ENCODE measurements at regions not wholly inside any gene's neighbourhood (a gene's known extent, or its start where the extent isn't known, plus 50 kb on each side); places are given as distances from the start of the nearest gene placed in this dataset.

DNA sequence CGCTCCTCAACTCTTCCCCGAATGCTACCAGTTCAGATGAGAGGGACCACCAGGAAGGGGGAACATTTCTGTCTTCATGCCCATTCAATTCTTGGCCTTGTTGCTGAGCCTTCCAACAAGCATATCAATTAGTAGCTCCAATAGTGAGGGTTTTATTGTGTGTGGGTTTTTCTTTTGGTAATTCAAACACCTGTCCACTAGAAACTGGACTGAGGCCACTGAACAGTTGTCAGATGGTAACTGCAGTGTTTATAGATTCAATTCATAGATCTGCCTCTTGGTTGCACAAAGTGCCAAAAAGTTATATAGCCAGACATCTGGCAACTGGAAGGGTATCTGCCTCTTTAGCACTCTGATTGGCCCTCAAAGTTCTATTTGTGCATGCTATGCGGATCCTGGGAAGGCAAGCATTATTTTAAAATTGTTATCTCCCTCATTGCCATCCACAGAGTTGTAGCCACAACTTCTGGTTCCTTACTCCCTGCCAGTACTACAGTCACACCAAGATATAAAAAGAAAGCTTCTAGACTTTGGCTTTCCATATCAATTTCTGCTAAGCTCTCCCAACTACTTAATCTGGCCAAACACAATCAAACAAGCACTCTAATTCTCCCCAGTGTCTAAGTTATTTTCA is 83.3 kb upstream of the ZNF521 start:
- Histone ChIP-seq H3K4me3 (ENCODE audit: low read length) (no peak overlapping the region), H2AFZ (ENCODE audit: low read depth, low read length) (no peak overlapping the region), H4K20me1 (ENCODE audit: insufficient read depth, low read length) (no peaks in the 10 kb centered on the region), H3K4me2 (ENCODE audit: low read length) (no peak overlapping the region), H3K4me1 (ENCODE audit: low read length) (no peaks in the 10 kb centered on the region), H3K9me3 (ENCODE audit: insufficient read depth, low read length) (no peaks in the 10 kb centered on the region), H3K27me3 (ENCODE audit: low read depth, low read length) (no peaks in the 10 kb centered on the region), H3K27ac (ENCODE audit: low read length) (no peak overlapping the region), H3K36me3 (replicated peaks; ENCODE audit: low read depth, low read length) (no peaks in the 10 kb centered on the region), H3K79me2 (ENCODE audit: low read length) (no peaks in the 10 kb centered on the region), H3K9ac (ENCODE audit: low read length) (no peak overlapping the region)
- TF ChIP-seq, protein P1, sequence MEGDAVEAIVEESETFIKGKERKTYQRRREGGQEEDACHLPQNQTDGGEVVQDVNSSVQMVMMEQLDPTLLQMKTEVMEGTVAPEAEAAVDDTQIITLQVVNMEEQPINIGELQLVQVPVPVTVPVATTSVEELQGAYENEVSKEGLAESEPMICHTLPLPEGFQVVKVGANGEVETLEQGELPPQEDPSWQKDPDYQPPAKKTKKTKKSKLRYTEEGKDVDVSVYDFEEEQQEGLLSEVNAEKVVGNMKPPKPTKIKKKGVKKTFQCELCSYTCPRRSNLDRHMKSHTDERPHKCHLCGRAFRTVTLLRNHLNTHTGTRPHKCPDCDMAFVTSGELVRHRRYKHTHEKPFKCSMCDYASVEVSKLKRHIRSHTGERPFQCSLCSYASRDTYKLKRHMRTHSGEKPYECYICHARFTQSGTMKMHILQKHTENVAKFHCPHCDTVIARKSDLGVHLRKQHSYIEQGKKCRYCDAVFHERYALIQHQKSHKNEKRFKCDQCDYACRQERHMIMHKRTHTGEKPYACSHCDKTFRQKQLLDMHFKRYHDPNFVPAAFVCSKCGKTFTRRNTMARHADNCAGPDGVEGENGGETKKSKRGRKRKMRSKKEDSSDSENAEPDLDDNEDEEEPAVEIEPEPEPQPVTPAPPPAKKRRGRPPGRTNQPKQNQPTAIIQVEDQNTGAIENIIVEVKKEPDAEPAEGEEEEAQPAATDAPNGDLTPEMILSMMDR (IDR thresholded peaks at IDR 0.05; ENCODE audit: low read depth, low read length): no peak
- no peak for TF ChIP-seq EZH2phosphoT487 (IDR thresholded peaks at IDR 0.05; ENCODE audit: low read depth)

DNA sequence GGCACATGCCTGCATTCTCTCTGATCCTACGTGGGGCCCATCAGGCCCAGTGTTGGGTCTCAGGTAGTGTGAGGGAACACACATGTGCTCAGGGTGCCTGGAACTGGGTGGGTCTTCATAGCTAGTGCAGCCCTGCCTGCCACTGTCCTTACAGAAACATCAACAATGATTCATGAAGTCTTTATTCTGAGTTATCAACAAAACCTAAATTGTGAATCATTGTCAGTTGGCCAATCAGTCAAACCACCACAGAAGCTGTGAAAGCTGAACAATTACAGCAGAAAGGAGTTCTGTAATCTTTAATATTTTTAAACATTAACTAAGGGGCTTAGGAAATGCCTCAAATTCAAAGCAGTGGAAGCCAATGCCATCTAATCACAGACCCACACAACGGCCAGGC is 82.8 kb upstream of the ZNF521 start:
- no peak overlapping the region for H3K9ac ChIP-seq (ENCODE audit: low read length)
- H2AFZ ChIP-seq (ENCODE audit: low read depth, low read length): no peak overlapping the region
- H3K9me3 ChIP-seq (ENCODE audit: insufficient read depth, low read length): no peaks in the 10 kb centered on the region
- no peaks in the 10 kb centered on the region for H3K27me3 ChIP-seq (ENCODE audit: low read depth, low read length)
- no peaks in the 10 kb centered on the region for H3K79me2 ChIP-seq (ENCODE audit: low read length)
- no peak overlapping the region for H3K4me2 ChIP-seq (ENCODE audit: low read length)
- no peak overlapping the region for H3K4me3 ChIP-seq (ENCODE audit: low read length)
- no peaks in the 10 kb centered on the region for H4K20me1 ChIP-seq (ENCODE audit: insufficient read depth, low read length)
- TF ChIP-seq EZH2phosphoT487 (IDR thresholded peaks at IDR 0.05; ENCODE audit: low read depth): no peak
- TF ChIP-seq, protein P1 (IDR thresholded peaks at IDR 0.05; ENCODE audit: low read depth, low read length): no peak
- H3K27ac ChIP-seq (ENCODE audit: low read length): no peak overlapping the region
- H3K4me1 ChIP-seq (ENCODE audit: low read length): no peaks in the 10 kb centered on the region
- H3K36me3 ChIP-seq (replicated peaks; ENCODE audit: low read depth, low read length): no peaks in the 10 kb centered on the region

DNA sequence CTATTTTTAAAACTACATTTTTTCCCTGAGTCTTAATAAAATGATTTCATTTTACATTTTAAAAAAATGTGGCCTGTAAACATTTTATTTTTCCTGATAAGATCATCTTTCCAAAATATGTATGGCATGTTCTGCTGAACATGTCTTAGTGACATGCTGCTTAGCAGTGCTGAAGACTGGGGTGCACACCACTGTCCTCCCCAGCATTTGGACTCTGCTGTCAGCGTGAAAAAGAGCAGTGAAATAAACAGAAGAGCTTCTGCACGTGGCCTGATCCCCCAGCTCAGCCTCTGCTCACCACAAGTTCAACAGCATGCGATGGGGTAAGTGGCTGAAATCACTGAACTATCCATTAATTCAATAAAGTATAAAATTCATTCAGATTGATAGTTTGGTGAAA is 81.6 kb upstream of the ZNF521 start:
- TF ChIP-seq EZH2phosphoT487 (IDR thresholded peaks at IDR 0.05; ENCODE audit: low read depth): no peak
- TF ChIP-seq, protein P1 (IDR thresholded peaks at IDR 0.05; ENCODE audit: low read depth, low read length): no peak
- Histone ChIP-seq H3K27ac (ENCODE audit: low read length) (no peak overlapping the region), H3K79me2 (ENCODE audit: low read length) (no peaks in the 10 kb centered on the region), H3K36me3 (replicated peaks; ENCODE audit: low read depth, low read length) (no peaks in the 10 kb centered on the region), H3K4me2 (ENCODE audit: low read length) (no peak overlapping the region), H3K9me3 (ENCODE audit: insufficient read depth, low read length) (no peaks in the 10 kb centered on the region), H3K9ac (ENCODE audit: low read length) (no peak overlapping the region), H4K20me1 (ENCODE audit: insufficient read depth, low read length) (no peaks in the 10 kb centered on the region), H2AFZ (ENCODE audit: low read depth, low read length) (no peak overlapping the region), H3K4me1 (ENCODE audit: low read length) (no peaks in the 10 kb centered on the region), H3K4me3 (ENCODE audit: low read length) (no peak overlapping the region), H3K27me3 (ENCODE audit: low read depth, low read length) (no peaks in the 10 kb centered on the region)

DNA sequence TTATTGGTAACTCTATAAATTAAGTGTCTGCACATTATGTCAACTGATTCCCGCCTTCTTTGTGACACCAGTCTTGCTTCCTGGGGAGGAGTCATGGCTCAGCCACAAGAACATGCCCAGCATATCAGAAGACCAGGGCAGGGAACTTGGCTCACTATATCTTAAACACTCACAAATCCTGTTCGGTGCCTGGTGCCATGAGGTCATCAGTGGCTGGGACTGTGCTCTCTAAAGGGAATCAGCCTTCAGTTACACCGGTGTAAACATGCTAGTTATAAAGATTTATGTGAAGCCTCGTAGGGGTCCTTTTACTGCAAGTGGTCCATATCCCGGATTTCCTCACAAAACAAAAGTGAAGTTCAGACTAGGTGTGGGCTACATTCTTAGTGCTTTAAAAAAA is 73.1 kb upstream of the ZNF521 start:
- Histone ChIP-seq H3K27me3 (ENCODE audit: low read depth, low read length) (no peaks in the 10 kb centered on the region), H4K20me1 (ENCODE audit: insufficient read depth, low read length) (no peaks in the 10 kb centered on the region), H3K4me1 (ENCODE audit: low read length) (no peaks in the 10 kb centered on the region), H3K27ac (ENCODE audit: low read length) (no peak overlapping the region), H2AFZ (ENCODE audit: low read depth, low read length) (no peak overlapping the region), H3K9me3 (ENCODE audit: insufficient read depth, low read length) (no peaks in the 10 kb centered on the region), H3K36me3 (replicated peaks; ENCODE audit: low read depth, low read length) (no peaks in the 10 kb centered on the region), H3K79me2 (ENCODE audit: low read length) (no peaks in the 10 kb centered on the region), H3K4me2 (ENCODE audit: low read length) (no peak overlapping the region), H3K9ac (ENCODE audit: low read length) (no peak overlapping the region), H3K4me3 (ENCODE audit: low read length) (no peak overlapping the region)
- TF ChIP-seq, protein P1 (IDR thresholded peaks at IDR 0.05; ENCODE audit: low read depth, low read length): no peak
- no peak for TF ChIP-seq EZH2phosphoT487 (IDR thresholded peaks at IDR 0.05; ENCODE audit: low read depth)

All from OCI-LY3 (cell line).